Nephron progenitor cell (in vitro differentiated cells): ENCODE measurements at regions not wholly inside any gene's neighbourhood (a gene's known extent, or its start where the extent isn't known, plus 50 kb on each side); places are given as distances from the start of the nearest gene placed in this dataset.

Experiments
- DNase-seq: peaks from one replicate; pipeline ENCODE4 v3.0.0; 2021
- H3K27ac Mint-ChIP-seq: 2 replicates; pipeline ENCODE4 v1.8.0; 2021; ENCODE audit warnings: mild to moderate bottlenecking, moderate library complexity, mixed read lengths
- H3K27me3 Mint-ChIP-seq: 2 replicates; pipeline ENCODE4 v1.8.0; 2021; ENCODE audit warnings: mild to moderate bottlenecking, low read depth, mixed read lengths; ENCODE audit not compliant: poor library complexity
- H3K36me3 Mint-ChIP-seq: 2 replicates; pipeline ENCODE4 v1.8.0; 2021; ENCODE audit warnings: low read depth, mixed read lengths
- H3K4me1 Mint-ChIP-seq: 2 replicates; pipeline ENCODE4 v1.8.0; 2021; ENCODE audit warnings: mixed read lengths
- H3K4me3 Mint-ChIP-seq: 2 replicates; pipeline ENCODE4 v1.8.0; 2021; ENCODE audit warnings: mild to moderate bottlenecking, moderate library complexity, mixed read lengths
- H3K9me3 Mint-ChIP-seq: 2 replicates; pipeline ENCODE4 v1.8.0; 2021; ENCODE audit warnings: mild to moderate bottlenecking, moderate library complexity, mixed read lengths
- CTCF ChIP-seq: fragments of 200-600 bp; sonication (generic); IDR thresholded peaks from 2 replicates; pipeline ENCODE4 v1.5.0; 2021; ENCODE audit warnings: antibody characterized with exemption

- no peaks in the 10 kb centered on the region for H3K27me3 Mint-ChIP-seq
- no peaks in the 10 kb centered on the region for H3K4me1 Mint-ChIP-seq
- no peak overlapping the region for H3K4me3 Mint-ChIP-seq
- H3K9me3 Mint-ChIP-seq = peaks cover 7% of the 10 kb centered on the region
- no peak overlapping the region for H3K27ac Mint-ChIP-seq
- DNase-seq = no peak
- TF ChIP-seq CTCF = no peak
- no peaks in the 10 kb centered on the region for H3K36me3 Mint-ChIP-seq
These were observed 411.9 kb upstream of the ZP4 start for GRCh38 chr1:238302646-238303045.

GRCh38 chr1:238296371-238296770 lies 405.6 kb upstream of the ZP4 start:
- H3K27ac Mint-ChIP-seq = no peak overlapping the region
- peaks cover 23% of the 10 kb centered on the region for H3K9me3 Mint-ChIP-seq
- TF ChIP-seq CTCF = no peak
- H3K4me3 Mint-ChIP-seq = no peak overlapping the region
- H3K36me3 Mint-ChIP-seq = no peaks in the 10 kb centered on the region
- H3K27me3 Mint-ChIP-seq = no peaks in the 10 kb centered on the region
- DNase-seq = no peak
- no peaks in the 10 kb centered on the region for H3K4me1 Mint-ChIP-seq

GRCh38 chr1:238293075-238293474 lies 402.4 kb upstream of the ZP4 start:
- peaks cover 20% of the 10 kb centered on the region for H3K9me3 Mint-ChIP-seq
- no peak for DNase-seq
- no peaks in the 10 kb centered on the region for H3K27me3 Mint-ChIP-seq
- no peak overlapping the region for H3K27ac Mint-ChIP-seq
- H3K4me3 Mint-ChIP-seq = no peak overlapping the region
- no peaks in the 10 kb centered on the region for H3K36me3 Mint-ChIP-seq
- no peaks in the 10 kb centered on the region for H3K4me1 Mint-ChIP-seq
- TF ChIP-seq CTCF = no peak

GRCh38 chr1:238281418-238281817 lies 390.7 kb upstream of the ZP4 start:
- Mint-ChIP-seq H3K27ac (no peak overlapping the region), H3K4me1 (no peaks in the 10 kb centered on the region)

GRCh38 chr1:238279694-238280380 lies 389.1 kb upstream of the ZP4 start:
- no peak overlapping the region for H3K27ac Mint-ChIP-seq
- H3K4me1 Mint-ChIP-seq = no peaks in the 10 kb centered on the region
- H3K36me3 Mint-ChIP-seq = peaks cover 4% of the 10 kb centered on the region
- no peaks in the 10 kb centered on the region for H3K27me3 Mint-ChIP-seq
- no peak for TF ChIP-seq CTCF
- no peak for DNase-seq
- no peak overlapping the region for H3K4me3 Mint-ChIP-seq
- H3K9me3 Mint-ChIP-seq = peaks cover 35% of the 10 kb centered on the region

More at GRCh38 chr1:238281418-238281817, 390.7 kb upstream of the ZP4 start:
- H3K27me3 Mint-ChIP-seq = no peaks in the 10 kb centered on the region
- H3K4me3 Mint-ChIP-seq = no peak overlapping the region
- peaks cover 4% of the 10 kb centered on the region for H3K36me3 Mint-ChIP-seq
- DNase-seq = no peak
- TF ChIP-seq CTCF = no peak
- peaks cover 21% of the 10 kb centered on the region for H3K9me3 Mint-ChIP-seq

GRCh38 chr1:238272145-238272544 lies 381.4 kb upstream of the ZP4 start:
- Mint-ChIP-seq H3K27me3 (no peaks in the 10 kb centered on the region), H3K4me3 (no peak overlapping the region), H3K9me3 (peaks cover 24% of the 10 kb centered on the region), H3K36me3 (no peaks in the 10 kb centered on the region), H3K27ac (no peak overlapping the region), H3K4me1 (no peaks in the 10 kb centered on the region)
- no peak for TF ChIP-seq CTCF
- no peak for DNase-seq
